ENCODE measurements at regions not wholly inside any gene's neighbourhood (a gene's known extent, or its start where the extent isn't known, plus 50 kb on each side); places are given as distances from the start of the nearest gene placed in this dataset.

DNA sequence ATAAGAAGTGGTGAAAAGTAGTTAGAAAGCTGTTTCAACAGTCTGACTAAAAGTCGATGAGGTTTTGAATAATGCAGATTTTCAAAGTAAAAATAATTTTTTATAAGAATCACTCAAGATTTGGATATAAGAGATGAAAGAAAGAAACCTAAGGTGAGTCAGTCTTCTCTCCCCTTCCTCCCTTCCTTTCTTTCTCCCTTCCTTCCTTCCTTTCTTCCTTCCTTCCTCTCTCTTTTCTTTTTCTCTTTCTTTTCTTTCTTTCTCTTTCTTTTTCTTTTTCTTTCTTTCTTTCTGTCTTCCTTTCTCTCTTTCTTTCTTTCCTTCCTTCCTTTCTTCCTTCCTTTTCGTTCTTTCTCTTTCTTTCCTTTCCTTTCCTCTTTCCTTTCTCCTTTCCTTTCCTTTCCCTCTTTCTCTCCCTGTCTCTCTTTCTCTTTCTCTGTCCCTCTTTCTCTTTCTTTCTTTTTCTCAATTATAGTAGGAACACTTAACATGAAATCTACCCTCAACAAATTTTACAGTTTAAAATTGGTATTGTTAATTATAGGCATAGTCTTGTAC is 308.6 kb downstream of the ARL4A start:
- no peaks in the 10 kb centered on the region for H3K9me3 ChIP-seq (ENCODE audit: low read length)
- no peak overlapping the region for H3K4me2 ChIP-seq (ENCODE audit: low read length)
- H3K36me3 ChIP-seq (ENCODE audit: insufficient read depth, low read length): no peaks in the 10 kb centered on the region
- no peaks in the 10 kb centered on the region for H3K4me1 ChIP-seq (ENCODE audit: insufficient read depth, low read length, poor library complexity, severe bottlenecking)
- no peak overlapping the region for H3K4me3 ChIP-seq (ENCODE audit: low read depth, low read length, poor library complexity, severe bottlenecking)
- CTCF ChIA-PET (ENCODE audit: unreplicated experiment): no interaction called here
- no peaks in the 10 kb centered on the region for H4K20me1 ChIP-seq (ENCODE audit: insufficient read depth, low read length)
- no TSS peak for BruUV-seq (replicated peaks)
- DNase-seq (ENCODE audit: low spot score): no peak
- no peaks in the 10 kb centered on the region for H3K79me2 ChIP-seq (ENCODE audit: insufficient read depth, low read depth, low read length)
- no peaks in the 10 kb centered on the region for H3K9me2 ChIP-seq (ENCODE audit: insufficient read depth, low read length)
- POLR2A ChIA-PET: interaction anchor here (0.6 kb wide), 1 partner anchor 1970 kb away, joined by 3 read pairs; no protein-coding TSS in a partner anchor
- no peak overlapping the region for H2AFZ ChIP-seq (ENCODE audit: low read length)
- no peak for TF ChIP-seq EZH2phosphoT487 (IDR thresholded peaks at IDR 0.05; ENCODE audit: borderline replicate concordance, low read depth, low read length)
- TF ChIP-seq, protein P1, sequence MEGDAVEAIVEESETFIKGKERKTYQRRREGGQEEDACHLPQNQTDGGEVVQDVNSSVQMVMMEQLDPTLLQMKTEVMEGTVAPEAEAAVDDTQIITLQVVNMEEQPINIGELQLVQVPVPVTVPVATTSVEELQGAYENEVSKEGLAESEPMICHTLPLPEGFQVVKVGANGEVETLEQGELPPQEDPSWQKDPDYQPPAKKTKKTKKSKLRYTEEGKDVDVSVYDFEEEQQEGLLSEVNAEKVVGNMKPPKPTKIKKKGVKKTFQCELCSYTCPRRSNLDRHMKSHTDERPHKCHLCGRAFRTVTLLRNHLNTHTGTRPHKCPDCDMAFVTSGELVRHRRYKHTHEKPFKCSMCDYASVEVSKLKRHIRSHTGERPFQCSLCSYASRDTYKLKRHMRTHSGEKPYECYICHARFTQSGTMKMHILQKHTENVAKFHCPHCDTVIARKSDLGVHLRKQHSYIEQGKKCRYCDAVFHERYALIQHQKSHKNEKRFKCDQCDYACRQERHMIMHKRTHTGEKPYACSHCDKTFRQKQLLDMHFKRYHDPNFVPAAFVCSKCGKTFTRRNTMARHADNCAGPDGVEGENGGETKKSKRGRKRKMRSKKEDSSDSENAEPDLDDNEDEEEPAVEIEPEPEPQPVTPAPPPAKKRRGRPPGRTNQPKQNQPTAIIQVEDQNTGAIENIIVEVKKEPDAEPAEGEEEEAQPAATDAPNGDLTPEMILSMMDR (conservative IDR thresholded peaks at IDR 0.05; ENCODE audit: low read length): no peak
- intact Hi-C loops (cut with micrococcal nuclease; ENCODE audit: unreplicated experiment): no loop called here
- H3K27ac ChIP-seq (ENCODE audit: low read depth, low read length, poor library complexity, severe bottlenecking): no peak overlapping the region

DNA sequence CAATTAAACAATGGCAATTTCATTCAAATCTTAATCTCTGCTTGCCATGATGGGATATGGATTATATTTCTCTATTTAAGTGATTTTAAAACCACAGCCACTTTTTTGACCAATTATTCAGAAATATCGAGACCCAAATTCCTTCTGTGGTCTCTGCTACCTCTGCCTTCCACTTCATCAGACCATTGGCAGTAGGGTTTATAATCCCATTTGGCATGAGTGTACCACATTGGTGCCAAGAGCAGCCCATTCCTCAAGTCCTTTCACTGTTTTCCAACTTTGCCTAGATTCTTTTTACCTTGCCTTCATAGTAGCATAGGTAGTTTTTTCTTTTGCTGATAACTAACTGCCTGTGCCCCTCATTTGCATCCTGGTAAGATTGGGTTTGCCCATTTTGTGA is 319.9 kb downstream of the ARL4A start:
- Histone ChIP-seq H2AFZ (ENCODE audit: low read length) (no peak overlapping the region), H3K27ac (ENCODE audit: low read depth, low read length, poor library complexity, severe bottlenecking) (no peak overlapping the region), H3K4me2 (ENCODE audit: low read length) (no peak overlapping the region), H3K79me2 (ENCODE audit: insufficient read depth, low read depth, low read length) (no peaks in the 10 kb centered on the region), H4K20me1 (ENCODE audit: insufficient read depth, low read length) (no peaks in the 10 kb centered on the region), H3K36me3 (ENCODE audit: insufficient read depth, low read length) (no peaks in the 10 kb centered on the region), H3K4me1 (ENCODE audit: insufficient read depth, low read length, poor library complexity, severe bottlenecking) (no peaks in the 10 kb centered on the region), H3K4me3 (ENCODE audit: low read depth, low read length, poor library complexity, severe bottlenecking) (no peak overlapping the region), H3K9me2 (ENCODE audit: insufficient read depth, low read length) (no peaks in the 10 kb centered on the region), H3K9me3 (ENCODE audit: low read length) (no peaks in the 10 kb centered on the region)
- DNase-seq (ENCODE audit: low spot score): no peak
- POLR2A ChIA-PET: no interaction called here
- CTCF ChIA-PET (ENCODE audit: unreplicated experiment): no interaction called here
- no TSS peak for BruUV-seq (replicated peaks)
- intact Hi-C loops (cut with micrococcal nuclease; ENCODE audit: unreplicated experiment): no loop called here
- TF ChIP-seq, protein P1 (conservative IDR thresholded peaks at IDR 0.05; ENCODE audit: low read length): no peak
- TF ChIP-seq EZH2phosphoT487 (IDR thresholded peaks at IDR 0.05; ENCODE audit: borderline replicate concordance, low read depth, low read length): no peak

DNA sequence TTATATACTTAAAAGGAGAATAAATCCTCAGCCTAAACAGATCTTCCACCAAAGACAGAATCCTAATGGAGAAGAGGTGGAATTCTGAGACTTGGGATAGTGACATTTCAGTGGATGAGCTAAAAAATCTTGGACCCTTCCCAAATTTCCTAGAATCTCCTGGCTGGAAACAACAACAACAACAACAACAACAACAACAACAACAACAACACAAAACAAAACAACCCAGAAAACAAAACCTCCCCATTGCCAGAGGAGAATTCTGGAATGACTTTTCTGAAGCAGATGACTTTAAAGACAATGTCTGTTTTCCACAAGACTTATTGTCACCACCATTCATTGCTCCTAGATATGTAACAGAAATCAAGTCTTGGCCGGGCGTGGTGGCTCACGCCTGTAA is 322.1 kb downstream of the ARL4A start:
- H3K4me2 ChIP-seq (ENCODE audit: low read length): no peak overlapping the region
- no peaks in the 10 kb centered on the region for H3K9me2 ChIP-seq (ENCODE audit: insufficient read depth, low read length)
- H3K4me1 ChIP-seq (ENCODE audit: insufficient read depth, low read length, poor library complexity, severe bottlenecking): no peaks in the 10 kb centered on the region
- no peak overlapping the region for H3K4me3 ChIP-seq (ENCODE audit: low read depth, low read length, poor library complexity, severe bottlenecking)
- H4K20me1 ChIP-seq (ENCODE audit: insufficient read depth, low read length): no peaks in the 10 kb centered on the region
- H3K27ac ChIP-seq (ENCODE audit: low read depth, low read length, poor library complexity, severe bottlenecking): no peak overlapping the region
- no peaks in the 10 kb centered on the region for H3K9me3 ChIP-seq (ENCODE audit: low read length)
- no peaks in the 10 kb centered on the region for H3K36me3 ChIP-seq (ENCODE audit: insufficient read depth, low read length)
- no peak for TF ChIP-seq EZH2phosphoT487 (IDR thresholded peaks at IDR 0.05; ENCODE audit: borderline replicate concordance, low read depth, low read length)
- TF ChIP-seq, protein P1 (conservative IDR thresholded peaks at IDR 0.05; ENCODE audit: low read length): no peak
- BruUV-seq (replicated peaks): no TSS peak
- intact Hi-C loops (cut with micrococcal nuclease; ENCODE audit: unreplicated experiment): no loop called here
- ChIA-PET POLR2A (interaction anchor here (0.8 to 1.3 kb wide), 2 partner anchors 19 to 20 kb away, joined by 3 read pairs; no protein-coding TSS in a partner anchor), CTCF (ENCODE audit: unreplicated experiment) (no interaction called here)
- H3K79me2 ChIP-seq (ENCODE audit: insufficient read depth, low read depth, low read length): no peaks in the 10 kb centered on the region
- DNase-seq (ENCODE audit: low spot score): no peak
- no peak overlapping the region for H2AFZ ChIP-seq (ENCODE audit: low read length)

All from OCI-LY7 (cell line).